Pancreas (tissue), 10 donors: ENCODE measurements at regions not wholly inside any gene's neighbourhood (a gene's known extent, or its start where the extent isn't known, plus 50 kb on each side); places are given as distances from the start of the nearest gene placed in this dataset.

Experiments
- ATAC-seq, 4 donors: fragments of 200-7000 bp; cut with Tn5 transposase; one replicate each; pipeline versions ENCODE4 v1.8.0 to v1.9.1; 2020; ENCODE audit warnings: mild to moderate bottlenecking in 4 of 4, moderate library complexity in 4 of 4
- DNase-seq, 6 donors: peaks; one replicate each; pipeline ENCODE4 v3.0.0-alpha.2; 2020
- FAIRE-seq: peaks from 2 replicates; lab custom pipeline; 2012; peaks lifted over from hg19 to GRCh38; lab: Jason Lieb, UNC
- H3K27ac ChIP-seq, 4 donors: fragments of 200-600 bp; sonication (generic); 1 replicate in 3 of 4; 2 replicates in 1 of 4; pipeline versions ENCODE4 v1.5.0 to v1.8.0; 2020
- H3K27me3 ChIP-seq, 4 donors: fragments of 200-600 bp; one replicate each; pipeline ENCODE4 v1.8.0; 2021
- H3K36me3 ChIP-seq, 3 donors: fragments of 200-600 bp; sonication (generic) in 1 of 3; one replicate each; pipeline versions ENCODE4 v1.5.0 to v1.8.0; 2020 to 2021
- H3K4me1 ChIP-seq, 3 donors: fragments of 200-600 bp; one replicate each; pipeline ENCODE4 v1.8.0; 2021
- H3K4me3 ChIP-seq, 4 donors: fragments of 200-600 bp; sonication (generic) in 2 of 4; one replicate each; pipeline versions ENCODE4 v1.5.0 to v1.8.0; 2020 to 2021
- H3K9me3 ChIP-seq, 4 donors: fragments of 200-600 bp; one replicate each; pipeline ENCODE4 v1.8.0; 2021
- WGBS, 2 donors: extraction: QIAGEN DNeasy Blood & Tissue Kit; methylation state at CpG; one replicate each; pipeline ENCODE4 v1.1.7; 2013; 5-methylcytosine and 5-hydroxymethylcytosine counted together
- intact Hi-C, 3 donors: fragments of 100-400 bp; cut with DNase I; formaldehyde crosslinking; loops; one replicate each; pipeline versions ENCODE4 v1.11.1 to v1.14.2; 2022
- TF ChIP-seq, protein P1 (sequence below), 4 donors: fragments of 200-600 bp; sonication (generic) in 3 of 4; IDR thresholded peaks; one replicate each; pipeline versions ENCODE4 v1.5.0 to v1.8.0; 2021; ENCODE audit warnings: antibody characterized with exemption in 4 of 4
- donor health status: healthy with polysubstance abuse.
- donor health status: DM: no; HTN: no; CAD: no; lungs with moderate emphysema.
- donor health status: DM: no; HTN: no; CAD: no.
- donor health status: control.
- donor health status: control.
- donor health status: Bipolar disorder and iron deficiency.
- donor health status: DM: yes; HTN: yes; CAD: no.
- donor health status: DM: no; HTN: no; CAD: no.
- donor health status: DM: no; HTN: no; CAD: no.
- donor health status: DM: yes; HTN: yes; CAD: no.

DNA sequence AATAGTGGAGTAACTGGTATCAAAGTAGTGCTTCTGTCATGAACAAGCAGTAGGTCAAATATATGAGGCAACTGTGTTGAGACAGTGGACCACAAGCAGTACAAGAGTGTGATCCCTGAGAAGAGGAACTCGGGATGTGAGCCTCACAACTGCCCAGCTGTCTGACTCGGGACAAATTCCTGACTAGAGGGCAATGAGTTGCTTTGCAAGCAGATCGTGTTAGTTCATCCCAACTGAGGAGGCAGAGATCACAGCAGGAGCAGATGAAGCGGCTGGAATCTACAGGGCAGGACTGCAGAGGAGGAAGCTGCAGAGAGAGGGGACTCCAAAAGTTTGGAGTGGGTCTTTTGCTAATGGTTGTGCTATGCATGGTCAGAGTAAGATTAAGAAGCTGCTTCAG lies 741.1 kb downstream of the DIAPH3 start:
- DNase-seq: no peak
- Histone ChIP-seq H3K27me3 (no peaks in the 10 kb centered on the region), H3K9me3 (no peaks in the 10 kb centered on the region), H3K4me3 (no peak overlapping the region), H3K4me1 (peaks cover 7 to 14% (median 11%) of the 10 kb centered on the region in 3 donors), H3K27ac (no peak overlapping the region), H3K36me3 (no peaks in the 10 kb centered on the region)
- WGBS, 2 donors: 82 to 86% methylated on average over 4 of the region's 4 CpGs
- intact Hi-C loops: no loop called here
- no peak for FAIRE-seq
- TF ChIP-seq, protein P1, sequence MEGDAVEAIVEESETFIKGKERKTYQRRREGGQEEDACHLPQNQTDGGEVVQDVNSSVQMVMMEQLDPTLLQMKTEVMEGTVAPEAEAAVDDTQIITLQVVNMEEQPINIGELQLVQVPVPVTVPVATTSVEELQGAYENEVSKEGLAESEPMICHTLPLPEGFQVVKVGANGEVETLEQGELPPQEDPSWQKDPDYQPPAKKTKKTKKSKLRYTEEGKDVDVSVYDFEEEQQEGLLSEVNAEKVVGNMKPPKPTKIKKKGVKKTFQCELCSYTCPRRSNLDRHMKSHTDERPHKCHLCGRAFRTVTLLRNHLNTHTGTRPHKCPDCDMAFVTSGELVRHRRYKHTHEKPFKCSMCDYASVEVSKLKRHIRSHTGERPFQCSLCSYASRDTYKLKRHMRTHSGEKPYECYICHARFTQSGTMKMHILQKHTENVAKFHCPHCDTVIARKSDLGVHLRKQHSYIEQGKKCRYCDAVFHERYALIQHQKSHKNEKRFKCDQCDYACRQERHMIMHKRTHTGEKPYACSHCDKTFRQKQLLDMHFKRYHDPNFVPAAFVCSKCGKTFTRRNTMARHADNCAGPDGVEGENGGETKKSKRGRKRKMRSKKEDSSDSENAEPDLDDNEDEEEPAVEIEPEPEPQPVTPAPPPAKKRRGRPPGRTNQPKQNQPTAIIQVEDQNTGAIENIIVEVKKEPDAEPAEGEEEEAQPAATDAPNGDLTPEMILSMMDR (IDR thresholded peaks at IDR 0.05): no peak
- no peak for ATAC-seq

DNA sequence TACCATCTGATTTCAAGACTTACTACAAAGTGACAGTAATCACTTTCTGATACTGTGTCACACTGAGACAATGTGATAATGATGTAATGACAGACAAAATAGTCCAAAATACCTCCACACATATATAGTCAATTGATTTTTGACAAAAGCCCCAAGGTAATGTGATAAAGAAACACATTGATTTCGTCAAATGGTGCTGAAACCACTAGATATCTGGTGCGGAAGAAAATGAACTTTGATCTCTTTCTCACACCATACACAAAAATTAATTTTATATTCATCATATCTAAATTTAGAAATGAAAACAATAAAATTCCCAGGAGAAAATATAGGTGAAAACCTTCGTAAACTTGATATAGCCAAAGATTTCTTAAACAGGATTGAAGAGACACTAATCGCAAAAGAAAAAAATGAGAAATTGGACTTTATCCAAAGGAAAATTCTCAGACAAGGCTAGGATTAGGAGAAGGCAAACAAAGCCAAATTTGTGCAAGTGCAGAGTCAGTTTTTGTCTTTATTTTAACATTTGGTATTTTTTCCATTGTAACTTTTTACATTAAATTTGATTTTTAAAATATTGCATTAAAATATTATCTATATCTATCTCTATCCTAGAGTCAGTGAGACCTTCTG lies 739.9 kb downstream of the DIAPH3 start:
- Histone ChIP-seq H3K36me3 (no peaks in the 10 kb centered on the region), H3K27me3 (no peaks in the 10 kb centered on the region), H3K27ac (peak overlapping the region in 1 of 4 donors; percentile 0), H3K4me3 (no peak overlapping the region), H3K4me1 (peaks cover 7 to 14% (median 11%) of the 10 kb centered on the region in 3 donors), H3K9me3 (no peaks in the 10 kb centered on the region)
- 24 to 25% methylated on average over 4 of the region's 4 CpGs for WGBS, 2 donors
- ATAC-seq: peak; percentile 43 to 65 (median 60)
- intact Hi-C loops: no loop called here
- DNase-seq: no peak
- TF ChIP-seq, protein P1 (IDR thresholded peaks at IDR 0.05): no peak
- FAIRE-seq: peak; percentile 32

DNA sequence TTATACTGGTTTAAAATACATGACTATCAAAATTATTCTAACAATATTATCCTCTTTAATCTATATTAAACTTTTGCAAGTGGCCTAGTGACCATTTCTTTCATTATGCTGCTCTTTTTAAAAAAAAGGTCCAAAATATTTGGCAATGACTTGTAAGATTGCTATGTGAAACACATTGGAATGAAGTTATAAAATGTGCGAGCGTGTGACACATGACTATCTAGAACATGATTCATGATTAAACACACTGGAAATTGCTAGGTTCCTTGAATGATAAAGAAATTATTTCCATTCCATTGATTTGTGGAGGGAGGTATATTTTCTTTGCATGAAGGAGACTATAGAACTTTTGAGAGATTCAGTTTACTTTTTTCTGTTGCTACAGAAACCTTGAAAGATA lies 739.1 kb downstream of the DIAPH3 start:
- Histone ChIP-seq H3K27me3 (no peaks in the 10 kb centered on the region), H3K4me1 (peaks cover 7 to 14% (median 11%) of the 10 kb centered on the region in 3 donors), H3K36me3 (no peaks in the 10 kb centered on the region), H3K4me3 (no peak overlapping the region), H3K9me3 (no peaks in the 10 kb centered on the region), H3K27ac (peak overlapping the region in 1 of 4 donors; percentile 0)
- FAIRE-seq (no peak), ATAC-seq (peak; percentile 22 to 35 (median 30)), DNase-seq (no peak)
- TF ChIP-seq, protein P1 (IDR thresholded peaks at IDR 0.05): no peak
- intact Hi-C loops: no loop called here
- 31 to 39% methylated on average over 2 of the region's 2 CpGs for WGBS, 2 donors

DNA sequence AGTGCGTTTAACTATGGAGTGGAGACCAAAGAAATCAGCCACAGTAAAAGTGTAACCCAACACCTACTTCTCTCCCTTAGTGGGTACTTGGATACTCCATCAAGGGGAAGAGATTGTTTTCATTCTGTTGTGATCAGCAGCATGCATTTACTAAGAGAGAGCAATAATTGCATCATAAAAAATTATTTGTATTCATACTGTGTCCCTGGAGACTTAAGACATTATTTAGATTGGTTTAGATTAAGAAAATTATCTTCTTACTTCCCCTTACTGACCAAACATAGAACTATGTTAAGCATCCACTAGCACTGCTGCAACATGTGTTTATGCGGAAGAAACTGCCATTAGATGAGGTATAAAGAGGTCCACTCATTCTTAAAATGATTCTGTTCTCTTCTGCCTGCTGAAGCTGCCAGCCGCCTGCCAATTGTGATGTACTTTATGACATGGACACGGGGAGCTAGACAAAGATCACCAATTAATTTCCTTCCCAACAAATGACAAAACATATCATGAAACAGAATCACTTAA lies 738.5 kb downstream of the DIAPH3 start:
- WGBS, 2 donors: 63 to 65% methylated on average over 4 of the region's 4 CpGs
- intact Hi-C loops: no loop called here
- Histone ChIP-seq H3K36me3 (no peaks in the 10 kb centered on the region), H3K27me3 (no peaks in the 10 kb centered on the region), H3K27ac (no peak overlapping the region), H3K9me3 (no peaks in the 10 kb centered on the region), H3K4me1 (peaks cover 7 to 14% (median 11%) of the 10 kb centered on the region in 3 donors), H3K4me3 (no peak overlapping the region)
- TF ChIP-seq, protein P1 (IDR thresholded peaks at IDR 0.05): no peak
- ATAC-seq (peak in 2 of 4 donors; percentile 15 to 16), DNase-seq (no peak), FAIRE-seq (no peak)

DNA sequence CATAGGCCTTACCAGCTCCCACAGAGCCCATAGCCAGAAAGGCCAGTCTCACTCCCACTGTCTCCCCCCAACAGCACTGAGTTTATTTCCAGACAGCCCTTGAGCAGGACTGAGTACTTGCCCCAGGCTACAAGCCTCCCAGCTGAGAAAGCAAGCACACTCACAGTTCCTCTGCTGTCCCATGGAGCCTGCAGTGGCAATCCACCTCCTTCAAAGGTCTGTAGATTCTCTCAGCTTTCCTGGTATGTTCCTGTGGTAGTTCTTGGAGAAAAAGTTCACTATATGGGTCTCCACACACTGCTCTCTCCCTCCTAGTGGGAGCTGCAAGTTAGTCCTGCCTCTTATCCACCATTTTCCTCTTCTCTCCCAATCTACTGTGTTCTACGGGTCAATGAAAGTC lies 728.7 kb downstream of the DIAPH3 start:
- no peak for DNase-seq
- no peak overlapping the region for H3K4me3 ChIP-seq
- H3K9me3 ChIP-seq: no peaks in the 10 kb centered on the region
- 96 to 100% methylated on average over 1 of the region's 1 CpG for WGBS, 2 donors
- no peaks in the 10 kb centered on the region for H3K4me1 ChIP-seq
- H3K36me3 ChIP-seq: no peaks in the 10 kb centered on the region
- FAIRE-seq: no peak
- ATAC-seq: no peak
- no peak overlapping the region for H3K27ac ChIP-seq
- TF ChIP-seq, protein P1 (IDR thresholded peaks at IDR 0.05): no peak
- no peaks in the 10 kb centered on the region for H3K27me3 ChIP-seq
- intact Hi-C loops: no loop called here
